ENCODE measurements at regions not wholly inside any gene's neighbourhood (a gene's known extent, or its start where the extent isn't known, plus 50 kb on each side); places are given as distances from the start of the nearest gene placed in this dataset.

GRCh38 chr14:31949709-31950108 lies 127.4 kb upstream of the ARHGAP5 start:
- Histone ChIP-seq H3K79me2 (ENCODE audit: control insufficient read depth, insufficient read depth, low read length) (no peaks in the 10 kb centered on the region), H2BK120ac (ENCODE audit: low read depth, low read length) (no peak overlapping the region), H3K36me3 (ENCODE audit: control insufficient read depth, insufficient read depth, low read length) (no peaks in the 10 kb centered on the region), H3K27ac (ENCODE audit: low read depth, low read length) (no peak overlapping the region), H3K27me3 (ENCODE audit: insufficient read depth, low read length, poor library complexity) (no peaks in the 10 kb centered on the region), H4K8ac (ENCODE audit: low read depth, low read length) (no peak overlapping the region), H3K4me3 (ENCODE audit: low read length) (no peak overlapping the region), H3K4me1 (ENCODE audit: control insufficient read depth, low read depth, low read length) (no peaks in the 10 kb centered on the region), H3K23ac (ENCODE audit: low read length) (no peak overlapping the region), H3K79me1 (ENCODE audit: low read length) (no peaks in the 10 kb centered on the region), H3K18ac (ENCODE audit: low read length) (no peak overlapping the region), H2BK15ac (replicated peaks; ENCODE audit: low read depth) (no peak overlapping the region), H3K56ac (ENCODE audit: low read length) (no peak overlapping the region), H2AK5ac (ENCODE audit: low read length) (no peak overlapping the region), H3K9ac (ENCODE audit: low read length) (no peak overlapping the region), H4K5ac (ENCODE audit: low read length) (no peak overlapping the region), H2BK5ac (ENCODE audit: low read length) (no peak overlapping the region), H3K4me2 (ENCODE audit: low read length) (no peak overlapping the region), H3K4ac (ENCODE audit: low read depth, low read length) (no peak overlapping the region)
- DNase-seq, result no peak
- no CpG with 5 or more reads among the region's 1 CpG for WGBS (ENCODE audit: extremely low coverage, insufficient coverage, low lambda C conversion rate)

- DNase-seq, result no peak
- H3K23ac ChIP-seq (ENCODE audit: low read length), result no peak overlapping the region
- H2AK5ac ChIP-seq (ENCODE audit: low read length), result no peak overlapping the region
- no peak overlapping the region for H4K5ac ChIP-seq (ENCODE audit: low read length)
- no peak overlapping the region for H4K8ac ChIP-seq (ENCODE audit: low read depth, low read length)
- no peaks in the 10 kb centered on the region for H3K79me2 ChIP-seq (ENCODE audit: control insufficient read depth, insufficient read depth, low read length)
- H3K27me3 ChIP-seq (ENCODE audit: insufficient read depth, low read length, poor library complexity), result no peaks in the 10 kb centered on the region
- no peak overlapping the region for H3K27ac ChIP-seq (ENCODE audit: low read depth, low read length)
- no CpG with 5 or more reads among the region's 7 CpGs for WGBS (ENCODE audit: extremely low coverage, insufficient coverage, low lambda C conversion rate)
- no peak overlapping the region for H2BK120ac ChIP-seq (ENCODE audit: low read depth, low read length)
- no peak overlapping the region for H3K4ac ChIP-seq (ENCODE audit: low read depth, low read length)
- H3K18ac ChIP-seq (ENCODE audit: low read length), result no peak overlapping the region
- H3K79me1 ChIP-seq (ENCODE audit: low read length), result no peaks in the 10 kb centered on the region
- no peaks in the 10 kb centered on the region for H3K4me1 ChIP-seq (ENCODE audit: control insufficient read depth, low read depth, low read length)
- H2BK15ac ChIP-seq (replicated peaks; ENCODE audit: low read depth), result no peak overlapping the region
- H3K56ac ChIP-seq (ENCODE audit: low read length), result no peak overlapping the region
- H3K4me3 ChIP-seq (ENCODE audit: low read length), result no peak overlapping the region
- H2BK5ac ChIP-seq (ENCODE audit: low read length), result no peak overlapping the region
- H3K9ac ChIP-seq (ENCODE audit: low read length), result no peak overlapping the region
- H3K4me2 ChIP-seq (ENCODE audit: low read length), result no peak overlapping the region
- no peaks in the 10 kb centered on the region for H3K36me3 ChIP-seq (ENCODE audit: control insufficient read depth, insufficient read depth, low read length)
These were observed 126.8 kb upstream of the ARHGAP5 start for GRCh38 chr14:31950331-31950730.

- Histone ChIP-seq H3K4me1 (ENCODE audit: control insufficient read depth, low read depth, low read length) (no peaks in the 10 kb centered on the region), H4K5ac (ENCODE audit: low read length) (no peak overlapping the region), H3K4me2 (ENCODE audit: low read length) (no peak overlapping the region), H3K27me3 (ENCODE audit: insufficient read depth, low read length, poor library complexity) (no peaks in the 10 kb centered on the region), H2BK120ac (ENCODE audit: low read depth, low read length) (no peak overlapping the region), H3K4ac (ENCODE audit: low read depth, low read length) (no peak overlapping the region), H4K8ac (ENCODE audit: low read depth, low read length) (no peak overlapping the region), H3K79me2 (ENCODE audit: control insufficient read depth, insufficient read depth, low read length) (no peaks in the 10 kb centered on the region), H3K79me1 (ENCODE audit: low read length) (no peaks in the 10 kb centered on the region), H2BK15ac (replicated peaks; ENCODE audit: low read depth) (no peak overlapping the region), H3K36me3 (ENCODE audit: control insufficient read depth, insufficient read depth, low read length) (no peaks in the 10 kb centered on the region), H3K9ac (ENCODE audit: low read length) (no peak overlapping the region), H3K27ac (ENCODE audit: low read depth, low read length) (no peak overlapping the region), H3K18ac (ENCODE audit: low read length) (no peak overlapping the region), H2AK5ac (ENCODE audit: low read length) (no peak overlapping the region), H2BK5ac (ENCODE audit: low read length) (no peak overlapping the region), H3K4me3 (ENCODE audit: low read length) (no peak overlapping the region), H3K56ac (ENCODE audit: low read length) (no peak overlapping the region), H3K23ac (ENCODE audit: low read length) (no peak overlapping the region)
- DNase-seq, result peak; percentile 70
- no CpG with 5 or more reads among the region's 19 CpGs for WGBS (ENCODE audit: extremely low coverage, insufficient coverage, low lambda C conversion rate)
These were observed 126.1 kb upstream of the ARHGAP5 start for GRCh38 chr14:31950764-31951637.

GRCh38 chr14:31951638-31951964 lies 125.5 kb upstream of the ARHGAP5 start:
- Histone ChIP-seq H2BK15ac (replicated peaks; ENCODE audit: low read depth) (no peak overlapping the region), H3K4me2 (ENCODE audit: low read length) (no peak overlapping the region)
- WGBS (ENCODE audit: extremely low coverage, insufficient coverage, low lambda C conversion rate), result no CpG with 5 or more reads among the region's 4 CpGs

GRCh38 chr14:31952573-31952972 lies 124.5 kb upstream of the ARHGAP5 start:
- no peak overlapping the region for H3K9ac ChIP-seq (ENCODE audit: low read length)
- no peaks in the 10 kb centered on the region for H3K36me3 ChIP-seq (ENCODE audit: control insufficient read depth, insufficient read depth, low read length)
- H4K8ac ChIP-seq (ENCODE audit: low read depth, low read length), result no peak overlapping the region
- no peak overlapping the region for H2BK5ac ChIP-seq (ENCODE audit: low read length)
- H3K4me1 ChIP-seq (ENCODE audit: control insufficient read depth, low read depth, low read length), result no peaks in the 10 kb centered on the region
- no peak overlapping the region for H3K23ac ChIP-seq (ENCODE audit: low read length)
- H3K4ac ChIP-seq (ENCODE audit: low read depth, low read length), result no peak overlapping the region
- H2BK120ac ChIP-seq (ENCODE audit: low read depth, low read length), result no peak overlapping the region
- H3K4me2 ChIP-seq (ENCODE audit: low read length), result no peak overlapping the region
- H3K79me2 ChIP-seq (ENCODE audit: control insufficient read depth, insufficient read depth, low read length), result no peaks in the 10 kb centered on the region
- H2AK5ac ChIP-seq (ENCODE audit: low read length), result no peak overlapping the region
- H3K4me3 ChIP-seq (ENCODE audit: low read length), result no peak overlapping the region
- no peak overlapping the region for H3K56ac ChIP-seq (ENCODE audit: low read length)
- no peaks in the 10 kb centered on the region for H3K27me3 ChIP-seq (ENCODE audit: insufficient read depth, low read length, poor library complexity)
- no peak for DNase-seq
- no peak overlapping the region for H4K5ac ChIP-seq (ENCODE audit: low read length)
- no peak overlapping the region for H3K18ac ChIP-seq (ENCODE audit: low read length)
- no peaks in the 10 kb centered on the region for H3K79me1 ChIP-seq (ENCODE audit: low read length)
- no peak overlapping the region for H3K27ac ChIP-seq (ENCODE audit: low read depth, low read length)
- WGBS (ENCODE audit: extremely low coverage, insufficient coverage, low lambda C conversion rate), result no CpG with 5 or more reads among the region's 1 CpG
- H2BK15ac ChIP-seq (replicated peaks; ENCODE audit: low read depth), result no peak overlapping the region

More at GRCh38 chr14:31951638-31951964, 125.5 kb upstream of the ARHGAP5 start:
- H3K18ac ChIP-seq (ENCODE audit: low read length), result no peak overlapping the region
- peak; percentile 53 for DNase-seq
- no peak overlapping the region for H3K23ac ChIP-seq (ENCODE audit: low read length)
- H4K5ac ChIP-seq (ENCODE audit: low read length), result no peak overlapping the region
- no peak overlapping the region for H2AK5ac ChIP-seq (ENCODE audit: low read length)
- no peak overlapping the region for H3K56ac ChIP-seq (ENCODE audit: low read length)
- no peak overlapping the region for H3K27ac ChIP-seq (ENCODE audit: low read depth, low read length)
- no peak overlapping the region for H3K4me3 ChIP-seq (ENCODE audit: low read length)
- no peak overlapping the region for H4K8ac ChIP-seq (ENCODE audit: low read depth, low read length)
- H3K4me1 ChIP-seq (ENCODE audit: control insufficient read depth, low read depth, low read length), result no peaks in the 10 kb centered on the region
- no peaks in the 10 kb centered on the region for H3K79me2 ChIP-seq (ENCODE audit: control insufficient read depth, insufficient read depth, low read length)
- no peaks in the 10 kb centered on the region for H3K79me1 ChIP-seq (ENCODE audit: low read length)
- no peaks in the 10 kb centered on the region for H3K36me3 ChIP-seq (ENCODE audit: control insufficient read depth, insufficient read depth, low read length)
- no peak overlapping the region for H3K4ac ChIP-seq (ENCODE audit: low read depth, low read length)
- no peak overlapping the region for H2BK120ac ChIP-seq (ENCODE audit: low read depth, low read length)
- no peaks in the 10 kb centered on the region for H3K27me3 ChIP-seq (ENCODE audit: insufficient read depth, low read length, poor library complexity)
- no peak overlapping the region for H2BK5ac ChIP-seq (ENCODE audit: low read length)
- no peak overlapping the region for H3K9ac ChIP-seq (ENCODE audit: low read length)

- no peaks in the 10 kb centered on the region for H3K27me3 ChIP-seq (ENCODE audit: insufficient read depth, low read length, poor library complexity)
- H3K4ac ChIP-seq (ENCODE audit: low read depth, low read length), result no peak overlapping the region
- no peaks in the 10 kb centered on the region for H3K79me2 ChIP-seq (ENCODE audit: control insufficient read depth, insufficient read depth, low read length)
- H3K4me3 ChIP-seq (ENCODE audit: low read length), result no peak overlapping the region
- H3K23ac ChIP-seq (ENCODE audit: low read length), result no peak overlapping the region
- no peak overlapping the region for H3K56ac ChIP-seq (ENCODE audit: low read length)
- no peak overlapping the region for H3K27ac ChIP-seq (ENCODE audit: low read depth, low read length)
- H3K18ac ChIP-seq (ENCODE audit: low read length), result no peak overlapping the region
- H4K5ac ChIP-seq (ENCODE audit: low read length), result no peak overlapping the region
- no peak overlapping the region for H2BK15ac ChIP-seq (replicated peaks; ENCODE audit: low read depth)
- H3K4me1 ChIP-seq (ENCODE audit: control insufficient read depth, low read depth, low read length), result no peaks in the 10 kb centered on the region
- H4K8ac ChIP-seq (ENCODE audit: low read depth, low read length), result no peak overlapping the region
- H2BK120ac ChIP-seq (ENCODE audit: low read depth, low read length), result no peak overlapping the region
- H2BK5ac ChIP-seq (ENCODE audit: low read length), result no peak overlapping the region
- H3K9ac ChIP-seq (ENCODE audit: low read length), result no peak overlapping the region
- no peaks in the 10 kb centered on the region for H3K79me1 ChIP-seq (ENCODE audit: low read length)
- no peak overlapping the region for H3K4me2 ChIP-seq (ENCODE audit: low read length)
- no CpG with 5 or more reads among the region's 6 CpGs for WGBS (ENCODE audit: extremely low coverage, insufficient coverage, low lambda C conversion rate)
- H3K36me3 ChIP-seq (ENCODE audit: control insufficient read depth, insufficient read depth, low read length), result no peaks in the 10 kb centered on the region
- no peak for DNase-seq
- H2AK5ac ChIP-seq (ENCODE audit: low read length), result no peak overlapping the region
These were observed 123.9 kb upstream of the ARHGAP5 start for GRCh38 chr14:31953210-31953609.
